HG03135 (cell line): ENCODE measurements at regions not wholly inside any gene's neighbourhood (a gene's known extent, or its start where the extent isn't known, plus 50 kb on each side); places are given as distances from the start of the nearest gene placed in this dataset.

Experiments used
- ATAC-seq: cut with Tn5 transposase; IDR thresholded peaks from one replicate; pipeline ENCODE4 v1.9.1; 2021; ENCODE audit warnings: mild to moderate bottlenecking, moderate library complexity; ENCODE audit not compliant: unreplicated experiment

DNA sequence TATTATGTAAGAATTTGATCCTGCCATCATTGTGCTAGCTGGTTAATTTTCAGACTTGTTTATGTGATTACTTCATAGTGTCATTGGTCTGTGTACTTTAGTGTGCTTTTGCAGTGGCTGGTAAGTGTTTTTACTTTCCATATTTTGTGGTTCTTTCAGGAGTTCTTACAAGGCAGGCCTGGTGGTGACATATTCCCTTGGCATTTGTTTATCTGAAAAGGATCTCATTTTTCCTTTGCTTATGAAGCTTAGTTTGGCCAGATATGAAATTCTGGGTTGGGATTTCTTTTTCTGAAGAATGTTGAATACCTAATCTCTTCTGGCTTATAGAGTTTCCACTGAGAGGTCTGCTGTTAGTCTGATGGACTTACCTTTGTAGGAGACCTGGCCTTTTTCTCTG lies 72.8 kb upstream of the MC4R start:
- ATAC-seq: no peak

- no peak for ATAC-seq
These were observed 74.2 kb upstream of the MC4R start for GRCh38 chr18:60446821-60447220.

GRCh38 chr18:60448487-60449267 lies 76.1 kb upstream of the MC4R start:
- ATAC-seq: no peak

DNA sequence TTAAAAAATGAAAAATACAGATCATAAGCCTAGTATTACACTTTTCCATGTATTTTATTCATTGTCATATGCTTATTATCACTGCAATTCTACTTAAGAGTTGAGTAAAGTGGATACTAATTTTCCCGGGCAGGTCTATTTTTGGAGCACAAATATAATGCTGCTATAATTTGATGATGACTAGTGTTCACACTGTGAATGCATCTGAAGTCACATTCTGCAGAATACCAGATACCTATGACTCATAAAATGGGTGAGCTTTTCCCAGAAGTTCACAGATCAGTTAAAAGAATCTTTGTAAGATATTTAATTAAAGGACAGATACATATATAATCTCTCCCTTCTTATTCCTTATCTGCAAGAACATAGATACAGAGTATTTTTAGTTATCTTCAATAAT lies 79.8 kb upstream of the MC4R start:
- ATAC-seq: no peak

DNA sequence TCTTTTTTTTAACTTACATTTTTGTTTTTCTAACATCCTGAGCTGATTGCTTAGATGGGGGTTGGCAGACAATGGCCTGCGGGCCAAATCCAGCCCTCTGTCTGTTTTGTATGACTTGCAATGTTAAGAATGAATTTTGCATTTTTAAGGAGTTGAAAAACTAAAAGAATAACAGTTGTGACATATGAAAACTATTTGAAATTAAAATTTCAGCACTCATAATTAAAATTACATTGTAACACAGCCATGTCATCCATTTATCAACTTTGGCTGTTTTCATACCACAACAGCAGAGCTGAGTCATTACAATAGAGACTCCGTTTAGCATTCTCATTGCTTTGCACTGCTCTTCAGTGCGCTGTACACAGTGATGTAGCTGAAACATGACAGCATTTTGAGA lies 94.1 kb upstream of the MC4R start:
- ATAC-seq: no peak

DNA sequence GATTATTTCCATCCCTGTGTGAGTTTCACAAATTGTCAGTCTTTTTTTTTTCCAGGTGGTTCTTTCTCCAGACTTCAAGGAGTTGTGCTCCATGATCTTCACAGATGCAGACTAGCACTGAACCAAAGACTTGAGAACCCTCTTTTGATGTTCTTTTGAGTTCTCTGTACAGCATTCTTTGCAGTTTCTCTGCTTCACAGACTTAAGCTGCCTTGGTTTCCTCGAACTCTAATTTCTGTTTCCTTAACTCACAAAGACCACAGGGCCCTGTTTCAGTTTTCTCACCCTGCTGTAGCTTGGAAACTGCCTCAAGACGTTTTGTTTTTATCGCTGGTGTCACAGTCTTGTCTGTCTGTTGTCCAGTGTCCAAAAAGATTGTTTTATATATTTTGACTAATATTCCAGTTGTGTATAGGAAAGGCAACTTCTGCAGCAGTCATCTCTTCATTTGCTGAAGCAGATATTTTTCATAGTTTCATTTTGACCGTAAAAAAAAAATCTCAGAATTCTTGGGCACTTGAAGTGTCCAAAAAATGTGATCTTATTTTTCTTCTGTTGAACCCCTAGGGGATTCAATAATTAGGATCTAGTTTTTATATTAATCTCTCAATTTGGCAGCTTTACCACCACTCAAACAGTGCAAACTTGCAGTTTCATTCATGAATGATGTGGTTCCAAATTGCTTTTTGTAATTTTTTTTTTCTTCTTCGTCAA lies 97.0 kb upstream of the MC4R start:
- no peak for ATAC-seq

DNA sequence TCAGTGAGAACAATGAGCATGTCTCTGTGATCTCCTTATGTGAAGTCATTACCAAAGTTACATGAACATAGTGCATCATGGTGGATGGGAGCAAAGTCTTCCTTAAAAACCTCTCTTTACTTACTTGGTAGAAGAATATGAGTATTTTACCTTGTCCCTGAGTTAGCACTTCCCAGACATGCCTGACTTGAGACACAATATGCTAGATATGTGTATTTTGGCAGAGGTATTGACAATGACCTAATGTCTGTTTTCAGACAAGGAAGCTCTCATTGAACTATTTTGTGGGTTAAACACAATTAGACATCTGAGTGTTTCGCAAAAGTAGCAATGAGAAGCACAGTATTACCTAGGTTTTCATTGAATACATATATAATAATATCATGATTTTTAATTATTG lies 99.1 kb upstream of the MC4R start:
- ATAC-seq: no peak

GRCh38 chr18:60485201-60485600 lies 112.6 kb upstream of the MC4R start:
- ATAC-seq: no peak

DNA sequence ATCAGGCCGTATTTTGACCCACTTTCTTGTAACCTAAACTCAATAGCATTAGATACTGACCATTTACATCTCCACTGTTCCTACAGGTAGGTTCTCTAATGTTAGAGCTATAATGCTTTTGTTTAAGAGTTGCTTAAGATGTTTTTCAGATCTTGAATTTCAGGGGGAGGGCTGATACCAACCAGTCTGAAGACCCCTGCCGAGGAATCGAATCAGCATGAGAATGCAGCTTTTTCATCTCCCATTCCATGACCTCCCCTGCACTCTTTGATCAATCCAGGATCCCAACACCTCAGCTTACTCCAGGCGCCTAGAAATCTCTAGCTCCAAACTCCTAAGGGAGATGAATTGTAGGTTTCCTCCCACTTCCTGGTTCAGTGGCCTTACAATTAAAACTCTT lies 120.5 kb upstream of the MC4R start:
- no peak for ATAC-seq

DNA sequence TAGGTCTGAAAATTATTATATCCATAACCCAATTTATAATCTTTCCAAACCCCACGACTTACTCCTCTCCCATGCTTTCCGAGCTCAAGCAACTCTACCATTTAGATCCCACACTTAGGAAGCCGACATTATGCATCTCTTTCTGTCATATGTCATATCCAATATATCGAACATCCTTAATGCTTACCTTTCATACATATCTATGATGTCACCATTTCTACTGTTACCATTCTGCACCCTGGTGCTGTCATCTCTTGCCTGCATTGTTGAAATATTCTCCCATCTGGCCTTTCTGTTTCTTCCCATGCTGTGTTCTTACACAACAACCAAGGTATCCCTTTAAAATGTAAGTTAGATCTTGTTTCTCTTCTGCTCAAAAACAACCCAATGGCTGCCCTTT lies 127.1 kb upstream of the MC4R start:
- no peak for ATAC-seq

DNA sequence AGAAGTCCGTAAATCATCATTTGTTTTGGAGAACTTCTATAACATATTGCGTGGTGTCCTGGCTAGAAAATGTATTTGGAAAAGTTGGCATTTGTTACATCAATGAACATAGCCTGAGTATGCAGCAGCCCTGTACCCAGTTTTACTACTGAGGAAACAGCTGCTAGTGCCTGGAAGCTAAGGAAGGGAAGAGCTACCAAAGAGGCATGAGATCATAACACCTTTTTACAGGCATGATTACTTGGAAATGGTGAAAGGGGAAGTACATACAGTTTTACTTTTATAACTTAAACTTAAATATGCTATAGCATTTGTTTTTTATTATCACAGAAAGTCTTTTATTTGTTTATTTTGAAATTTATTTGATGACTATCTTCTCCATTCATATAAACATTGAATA lies 128.4 kb upstream of the MC4R start:
- no peak for ATAC-seq

GRCh38 chr18:60502591-60502990 lies 130.0 kb upstream of the MC4R start:
- no peak for ATAC-seq

DNA sequence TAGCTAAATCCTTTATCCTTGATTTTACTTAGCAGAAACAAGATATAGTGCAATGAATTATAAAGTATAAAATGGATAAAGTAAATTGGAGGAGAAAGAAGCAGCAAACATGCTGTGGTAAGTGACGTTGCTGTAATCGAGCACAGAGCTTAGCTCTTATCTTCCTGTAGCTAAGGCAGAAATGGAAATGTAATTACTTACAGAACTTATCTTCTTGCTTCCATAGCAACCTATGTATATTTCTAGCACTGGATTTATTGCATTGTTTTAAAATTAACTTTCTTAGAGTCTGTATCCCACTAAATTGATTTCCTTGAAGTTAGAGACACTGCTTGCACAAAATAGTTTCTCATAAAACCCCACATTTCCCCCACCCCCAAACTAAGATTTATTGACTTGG lies 130.6 kb upstream of the MC4R start:
- ATAC-seq: no peak

GRCh38 chr18:60506190-60506589 lies 133.6 kb upstream of the MC4R start:
- no peak for ATAC-seq

- ATAC-seq: no peak
These were observed 134.1 kb upstream of the MC4R start for GRCh38 chr18:60506682-60507081.

DNA sequence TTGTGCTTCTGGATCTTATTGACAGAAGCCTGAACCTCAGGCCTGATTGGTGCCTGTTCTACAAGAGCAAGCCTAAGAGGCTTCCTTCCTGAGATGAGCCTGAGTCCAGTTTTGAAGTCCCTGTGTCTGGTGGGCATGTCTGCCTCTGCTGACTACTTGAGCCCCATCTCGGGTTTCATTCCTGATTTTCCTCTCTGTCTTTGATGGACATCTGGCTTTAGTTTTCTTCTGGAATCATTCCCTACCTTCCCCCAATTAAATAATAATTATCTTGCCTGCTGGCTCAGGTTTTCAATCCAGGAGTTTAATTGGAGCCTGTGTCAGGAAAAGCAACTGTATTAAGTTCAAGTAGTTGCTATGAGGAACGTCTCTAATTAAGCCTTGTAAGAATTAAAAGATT lies 135.5 kb upstream of the MC4R start:
- ATAC-seq: no peak

DNA sequence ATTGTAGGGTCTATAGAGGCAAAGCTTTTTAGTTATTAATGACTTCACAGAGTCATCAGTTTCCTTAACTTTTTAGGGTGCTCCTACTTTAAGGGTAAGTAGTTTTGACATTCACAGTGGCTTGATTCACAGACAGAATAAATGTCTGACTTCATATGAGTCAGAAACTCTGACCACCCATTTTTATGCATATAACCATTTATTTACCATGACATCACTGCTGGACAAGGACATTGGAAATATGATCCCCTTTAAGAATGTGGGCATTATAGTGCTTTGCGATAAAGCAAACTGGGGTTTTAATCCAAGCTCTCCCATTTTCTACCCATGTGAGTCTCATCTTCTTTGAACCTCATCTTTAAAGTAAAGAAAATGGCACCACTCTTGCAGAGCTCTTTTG lies 162.0 kb upstream of the MC4R start:
- ATAC-seq: no peak

GRCh38 chr18:60537074-60537473 lies 164.5 kb upstream of the MC4R start:
- ATAC-seq: no peak

- no peak for ATAC-seq
These were observed 166.3 kb upstream of the MC4R start for GRCh38 chr18:60538891-60539290.

GRCh38 chr18:60541661-60542060 lies 169.1 kb upstream of the MC4R start:
- ATAC-seq: no peak

- ATAC-seq: no peak
These were observed 171.1 kb upstream of the MC4R start for GRCh38 chr18:60543646-60544045.

- peak; percentile 70 for ATAC-seq
These were observed 176.9 kb upstream of the MC4R start for GRCh38 chr18:60549338-60549960.
